Lower leg skin (tissue), 3 donors: ENCODE measurements at regions not wholly inside any gene's neighbourhood (a gene's known extent, or its start where the extent isn't known, plus 50 kb on each side); places are given as distances from the start of the nearest gene placed in this dataset.

Source experiments
- POLR2A ChIP-seq, 2 donors: fragments of 450-650 bp; IDR thresholded peaks; one replicate each; pipeline ENCODE4 v1.6.1; 2016 to 2017; ENCODE audit warnings: antibody characterized with exemption in 2 of 2, mild to moderate bottlenecking in 1 of 2, moderate library complexity in 1 of 2
- TF ChIP-seq, protein P1 (sequence below), 3 donors: fragments of 450-650 bp; IDR thresholded peaks; one replicate each; pipeline ENCODE4 v1.5.1; 2016; ENCODE audit warnings: antibody characterized with exemption in 3 of 3, mild to moderate bottlenecking in 3 of 3, moderate library complexity in 2 of 3

GRCh38 chr18:57907550-57907949, 104.4 kb upstream of the ATP8B1 start:
- TF ChIP-seq, protein P1, sequence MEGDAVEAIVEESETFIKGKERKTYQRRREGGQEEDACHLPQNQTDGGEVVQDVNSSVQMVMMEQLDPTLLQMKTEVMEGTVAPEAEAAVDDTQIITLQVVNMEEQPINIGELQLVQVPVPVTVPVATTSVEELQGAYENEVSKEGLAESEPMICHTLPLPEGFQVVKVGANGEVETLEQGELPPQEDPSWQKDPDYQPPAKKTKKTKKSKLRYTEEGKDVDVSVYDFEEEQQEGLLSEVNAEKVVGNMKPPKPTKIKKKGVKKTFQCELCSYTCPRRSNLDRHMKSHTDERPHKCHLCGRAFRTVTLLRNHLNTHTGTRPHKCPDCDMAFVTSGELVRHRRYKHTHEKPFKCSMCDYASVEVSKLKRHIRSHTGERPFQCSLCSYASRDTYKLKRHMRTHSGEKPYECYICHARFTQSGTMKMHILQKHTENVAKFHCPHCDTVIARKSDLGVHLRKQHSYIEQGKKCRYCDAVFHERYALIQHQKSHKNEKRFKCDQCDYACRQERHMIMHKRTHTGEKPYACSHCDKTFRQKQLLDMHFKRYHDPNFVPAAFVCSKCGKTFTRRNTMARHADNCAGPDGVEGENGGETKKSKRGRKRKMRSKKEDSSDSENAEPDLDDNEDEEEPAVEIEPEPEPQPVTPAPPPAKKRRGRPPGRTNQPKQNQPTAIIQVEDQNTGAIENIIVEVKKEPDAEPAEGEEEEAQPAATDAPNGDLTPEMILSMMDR (IDR thresholded peaks at IDR 0.05) = no peak
- TF ChIP-seq POLR2A (IDR thresholded peaks at IDR 0.05) = no peak
